Colonic mucosa (tissue), 4 donors: ENCODE measurements at regions not wholly inside any gene's neighbourhood (a gene's known extent, or its start where the extent isn't known, plus 50 kb on each side); places are given as distances from the start of the nearest gene placed in this dataset.

Experiments
- DNase-seq: peaks from one replicate; pipeline ENCODE4 v3.0.0-alpha.2; 2020
- H3K27ac ChIP-seq: fragments of 200-600 bp; one replicate; pipeline ENCODE4 v1.8.0; 2021
- H3K27me3 ChIP-seq: fragments of 200-600 bp; one replicate; pipeline ENCODE4 v1.8.0; 2021
- H3K36me3 ChIP-seq: fragments of 200-600 bp; one replicate; pipeline ENCODE4 v1.8.0; 2021
- H3K4me1 ChIP-seq: fragments of 200-600 bp; one replicate; pipeline ENCODE4 v1.8.0; 2021; ENCODE audit warnings: mild to moderate bottlenecking
- H3K4me3 ChIP-seq: fragments of 200-600 bp; one replicate; pipeline ENCODE4 v1.8.0; 2021
- H3K9ac ChIP-seq, 2 donors: one replicate each; pipeline ENCODE4 v1.7.0; 2013; ENCODE audit warnings: control low read depth in 2 of 2, low read depth in 2 of 2, low read length in 2 of 2
- H3K9me3 ChIP-seq: fragments of 200-600 bp; one replicate; pipeline ENCODE4 v1.8.0; 2021
- intact Hi-C: fragments of 100-400 bp; cut with DNase I; formaldehyde crosslinking; loops from one replicate; pipeline ENCODE4 v1.14.1; 2022
- TF ChIP-seq, protein P1 (sequence below): fragments of 200-600 bp; IDR thresholded peaks from one replicate; pipeline ENCODE4 v1.8.0; 2022; ENCODE audit warnings: antibody characterized with exemption, mild to moderate bottlenecking
- donor health status: healthy.
- donor health status: DM: no; HTN: no; CAD: no.
- donor health status: DM: no; HTN: no; CAD: no.

DNA sequence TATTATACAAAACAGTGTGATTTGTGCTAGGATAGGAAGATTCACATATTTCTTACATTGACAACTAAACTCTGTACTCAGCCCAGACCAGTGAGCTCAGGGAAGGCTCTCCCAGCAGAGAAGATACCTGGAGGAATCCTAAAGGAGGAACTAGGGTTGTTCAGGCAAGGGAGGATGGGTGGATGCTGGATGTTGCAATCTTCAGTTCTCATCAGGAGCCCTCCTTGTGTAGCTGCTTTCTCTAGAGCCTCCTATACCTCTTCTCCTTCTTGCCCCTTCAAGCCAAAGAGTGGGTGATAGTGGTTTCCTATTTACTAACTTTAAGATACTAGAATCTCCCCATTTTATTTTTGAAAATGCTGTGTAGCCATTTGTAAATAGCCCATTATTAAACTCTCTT is 117.3 kb downstream of the NKX6-1 start:
- Histone ChIP-seq H3K27me3 (no peaks in the 10 kb centered on the region), H3K9ac (no peak overlapping the region), H3K9me3 (no peaks in the 10 kb centered on the region), H3K36me3 (no peaks in the 10 kb centered on the region), H3K27ac (no peak overlapping the region), H3K4me3 (no peak overlapping the region), H3K4me1 (no peaks in the 10 kb centered on the region)
- TF ChIP-seq, protein P1, sequence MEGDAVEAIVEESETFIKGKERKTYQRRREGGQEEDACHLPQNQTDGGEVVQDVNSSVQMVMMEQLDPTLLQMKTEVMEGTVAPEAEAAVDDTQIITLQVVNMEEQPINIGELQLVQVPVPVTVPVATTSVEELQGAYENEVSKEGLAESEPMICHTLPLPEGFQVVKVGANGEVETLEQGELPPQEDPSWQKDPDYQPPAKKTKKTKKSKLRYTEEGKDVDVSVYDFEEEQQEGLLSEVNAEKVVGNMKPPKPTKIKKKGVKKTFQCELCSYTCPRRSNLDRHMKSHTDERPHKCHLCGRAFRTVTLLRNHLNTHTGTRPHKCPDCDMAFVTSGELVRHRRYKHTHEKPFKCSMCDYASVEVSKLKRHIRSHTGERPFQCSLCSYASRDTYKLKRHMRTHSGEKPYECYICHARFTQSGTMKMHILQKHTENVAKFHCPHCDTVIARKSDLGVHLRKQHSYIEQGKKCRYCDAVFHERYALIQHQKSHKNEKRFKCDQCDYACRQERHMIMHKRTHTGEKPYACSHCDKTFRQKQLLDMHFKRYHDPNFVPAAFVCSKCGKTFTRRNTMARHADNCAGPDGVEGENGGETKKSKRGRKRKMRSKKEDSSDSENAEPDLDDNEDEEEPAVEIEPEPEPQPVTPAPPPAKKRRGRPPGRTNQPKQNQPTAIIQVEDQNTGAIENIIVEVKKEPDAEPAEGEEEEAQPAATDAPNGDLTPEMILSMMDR: no peak
- DNase-seq: no peak
- intact Hi-C loops: no loop called here

GRCh38 chr4:84379917-84380641 is 119.0 kb downstream of the NKX6-1 start:
- Histone ChIP-seq H3K36me3 (no peaks in the 10 kb centered on the region), H3K4me3 (no peak overlapping the region), H3K27ac (no peak overlapping the region), H3K9ac (no peak overlapping the region), H3K4me1 (no peaks in the 10 kb centered on the region), H3K9me3 (no peaks in the 10 kb centered on the region), H3K27me3 (no peaks in the 10 kb centered on the region)
- DNase-seq: no peak
- TF ChIP-seq, protein P1: no peak
- intact Hi-C loops: no loop called here

GRCh38 chr4:84378983-84379382 is 120.1 kb downstream of the NKX6-1 start:
- Histone ChIP-seq H3K36me3 (no peaks in the 10 kb centered on the region), H3K27ac (no peak overlapping the region), H3K9ac (no peak overlapping the region), H3K9me3 (no peaks in the 10 kb centered on the region), H3K4me3 (no peak overlapping the region), H3K27me3 (no peaks in the 10 kb centered on the region), H3K4me1 (no peaks in the 10 kb centered on the region)
- TF ChIP-seq, protein P1: no peak
- no peak for DNase-seq
- intact Hi-C loops: no loop called here

DNA sequence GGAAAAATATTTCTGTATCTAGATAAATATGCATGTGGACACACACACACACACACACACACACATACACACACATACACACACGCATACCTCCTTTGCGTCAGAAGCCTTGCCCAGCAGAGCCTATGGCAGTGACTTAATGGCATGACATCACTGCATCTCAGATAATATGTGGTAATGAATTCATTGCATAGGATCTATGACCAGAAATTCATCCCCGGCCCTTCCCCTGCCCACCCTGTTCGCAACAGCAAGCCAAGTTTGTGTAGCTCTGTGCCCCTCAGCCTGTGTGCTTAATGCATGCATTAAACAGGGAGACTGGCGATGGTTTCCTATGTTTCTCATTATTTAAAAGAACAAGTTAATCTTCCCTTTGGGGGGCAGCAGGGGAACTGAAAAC is 120.7 kb downstream of the NKX6-1 start:
- intact Hi-C loops: no loop called here
- Histone ChIP-seq H3K9me3 (no peaks in the 10 kb centered on the region), H3K27ac (no peak overlapping the region), H3K4me3 (no peak overlapping the region), H3K36me3 (no peaks in the 10 kb centered on the region), H3K27me3 (no peaks in the 10 kb centered on the region), H3K9ac (no peak overlapping the region), H3K4me1 (no peaks in the 10 kb centered on the region)
- TF ChIP-seq, protein P1: no peak
- DNase-seq: no peak

DNA sequence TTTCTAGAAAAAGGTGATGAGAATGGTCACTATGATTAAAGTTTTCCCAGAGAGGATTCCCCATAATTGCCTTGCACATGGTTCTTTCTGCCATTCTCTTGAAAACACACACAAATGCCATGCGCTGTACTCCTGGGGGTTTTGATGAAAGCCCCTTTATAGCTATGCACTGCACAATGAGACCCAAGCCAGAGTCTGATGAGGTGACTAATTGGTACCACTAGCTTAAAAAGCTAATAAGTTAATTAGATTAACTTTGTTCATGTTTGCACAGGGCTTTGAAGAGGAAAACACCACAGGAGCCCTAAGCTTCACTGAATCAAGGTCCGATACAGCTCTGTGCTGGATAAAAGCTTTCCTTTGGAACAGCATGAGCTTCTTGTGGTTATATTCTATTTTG is 132.2 kb downstream of the NKX6-1 start:
- intact Hi-C loops: no loop called here
- Histone ChIP-seq H3K27ac (no peak overlapping the region), H3K4me1 (no peaks in the 10 kb centered on the region), H3K9ac (no peak overlapping the region), H3K36me3 (no peaks in the 10 kb centered on the region), H3K9me3 (no peaks in the 10 kb centered on the region), H3K27me3 (no peaks in the 10 kb centered on the region), H3K4me3 (no peak overlapping the region)
- DNase-seq: no peak
- TF ChIP-seq, protein P1: no peak
